Fibroblast of skin of right biceps (primary cell): ENCODE measurements at regions not wholly inside any gene's neighbourhood (a gene's known extent, or its start where the extent isn't known, plus 50 kb on each side); places are given as distances from the start of the nearest gene placed in this dataset.
A peak's percentile ranks its signal among the peaks of the same experiment; 100 is the strongest.

ENCODE experiments used
- DNase-seq: peaks from one replicate; pipeline ENCODE4 v3.0.0-alpha.2; 2013

DNA sequence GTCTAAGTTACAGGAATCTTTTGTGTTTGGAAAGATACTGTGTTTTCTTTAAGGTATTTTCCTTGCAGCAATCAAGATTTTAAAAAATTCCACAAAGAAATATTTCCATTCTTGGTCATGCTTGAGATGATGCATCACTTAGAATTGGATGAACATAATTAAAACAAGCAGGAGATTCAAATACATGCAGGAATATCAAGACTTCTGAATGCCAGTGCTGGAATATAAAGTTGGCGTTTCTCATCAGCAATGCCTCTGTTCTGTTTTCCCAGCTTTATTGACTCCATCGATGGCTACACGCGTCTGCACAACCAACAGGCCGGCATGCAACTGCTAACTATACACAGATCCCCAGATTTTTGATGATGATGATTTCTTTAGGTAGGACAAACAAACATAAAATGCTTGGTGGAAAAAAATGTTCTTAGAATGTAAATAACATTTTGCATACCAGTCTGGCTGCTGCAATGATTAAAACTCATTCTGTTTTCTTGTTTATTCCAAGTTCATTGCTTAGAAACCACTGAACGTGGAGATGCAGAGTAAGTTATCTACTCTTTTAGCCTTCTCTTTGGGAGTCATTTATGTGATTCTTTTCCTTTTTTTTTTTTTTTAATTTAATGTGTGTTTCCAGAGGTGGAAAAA is 91.3 kb upstream of the FAM171A1 start:
- DNase-seq: peak; percentile 86

DNA sequence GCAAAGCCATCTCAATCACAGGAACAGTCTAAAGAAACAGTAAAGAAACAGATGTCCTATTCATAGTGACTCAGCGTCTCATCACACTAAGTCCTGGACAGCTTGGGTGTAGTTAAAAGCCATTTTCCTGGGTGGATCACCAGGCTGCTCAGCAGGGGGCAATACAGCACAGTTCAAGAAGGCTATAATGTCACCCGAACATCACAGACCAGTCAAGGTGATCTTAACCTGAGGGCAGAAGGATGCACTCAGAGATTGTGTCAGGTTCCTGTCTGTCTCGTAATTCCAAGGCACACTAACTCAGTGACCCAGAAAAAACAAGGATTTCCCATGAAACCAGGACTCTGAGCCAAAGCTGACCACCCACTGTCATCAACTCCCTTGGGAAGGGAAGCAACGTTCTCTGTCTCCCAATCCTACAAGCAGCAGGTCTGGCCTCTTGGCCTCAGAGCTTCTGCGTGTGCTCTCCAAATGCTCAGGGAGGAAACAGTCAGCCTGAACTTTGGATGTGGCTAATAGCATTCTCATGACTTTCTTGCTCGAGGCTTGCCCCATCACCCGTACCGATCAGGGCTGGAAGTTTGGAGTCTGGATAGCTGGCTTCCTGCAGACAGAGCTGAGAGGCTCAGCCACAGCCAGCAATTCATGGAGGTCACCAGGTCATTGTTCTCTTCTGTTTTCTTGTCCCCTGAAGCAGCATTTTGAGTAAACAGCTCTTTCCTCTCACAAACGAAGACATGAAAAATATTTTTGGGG is 90.4 kb upstream of the FAM171A1 start:
- DNase-seq: peak; percentile 89

DNA sequence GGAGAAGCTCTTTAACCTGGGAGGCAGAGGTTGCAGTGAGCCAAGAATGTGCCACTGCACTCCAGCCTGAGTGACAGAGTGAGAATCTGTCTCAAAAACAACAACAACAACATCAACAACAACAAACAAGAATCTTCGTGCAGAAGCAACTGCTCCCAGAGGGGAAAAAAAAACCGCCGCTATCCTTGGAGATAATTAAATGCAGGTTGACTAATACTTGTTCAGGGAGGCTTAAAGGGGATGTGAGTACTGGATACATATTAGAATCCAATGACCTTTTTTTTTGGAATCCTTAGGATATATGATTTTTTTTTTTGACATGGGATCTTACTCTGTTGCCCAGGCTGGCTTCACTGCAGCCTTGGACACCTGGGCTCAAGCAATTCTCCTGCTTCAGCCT is 89.6 kb upstream of the FAM171A1 start:
- DNase-seq: peak; percentile 46

DNA sequence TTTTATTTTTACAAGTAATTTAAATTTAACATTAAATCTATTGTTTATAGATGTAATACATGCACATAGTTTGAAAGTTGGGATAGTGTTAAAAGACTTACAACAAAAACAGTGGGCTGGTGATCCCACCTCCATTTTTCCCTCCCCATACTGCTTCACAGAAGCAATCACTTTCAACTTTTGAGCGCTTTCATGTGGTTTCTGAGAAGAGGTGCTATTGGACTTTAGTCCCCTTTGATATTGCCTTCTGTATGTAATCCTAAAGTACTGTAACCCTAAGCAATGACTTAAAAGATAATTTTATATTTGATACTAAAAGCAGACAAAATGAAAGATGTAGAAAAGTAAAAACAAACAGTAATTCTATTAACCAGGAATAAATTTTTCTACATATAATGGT is 88.1 kb upstream of the FAM171A1 start:
- no peak for DNase-seq

DNA sequence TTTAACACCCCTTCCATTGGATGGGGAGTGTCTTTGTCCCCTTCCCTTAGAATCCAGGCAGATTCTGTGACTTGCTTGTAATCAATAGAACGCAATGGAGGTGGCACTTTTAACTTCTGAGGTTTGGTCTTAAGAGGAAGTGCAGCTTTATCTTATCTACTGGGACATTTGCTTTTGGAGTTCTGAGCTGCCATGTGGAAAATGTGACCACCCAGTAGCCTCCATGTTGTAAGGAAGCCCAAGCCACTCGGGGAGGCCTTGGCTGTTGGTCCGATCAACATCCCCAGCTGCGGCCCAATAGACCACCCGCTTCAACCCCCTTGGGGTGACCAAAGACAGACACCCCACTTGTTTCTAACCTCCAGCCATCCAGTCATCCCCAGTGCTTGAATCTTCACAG is 86.3 kb upstream of the FAM171A1 start:
- DNase-seq: no peak

DNA sequence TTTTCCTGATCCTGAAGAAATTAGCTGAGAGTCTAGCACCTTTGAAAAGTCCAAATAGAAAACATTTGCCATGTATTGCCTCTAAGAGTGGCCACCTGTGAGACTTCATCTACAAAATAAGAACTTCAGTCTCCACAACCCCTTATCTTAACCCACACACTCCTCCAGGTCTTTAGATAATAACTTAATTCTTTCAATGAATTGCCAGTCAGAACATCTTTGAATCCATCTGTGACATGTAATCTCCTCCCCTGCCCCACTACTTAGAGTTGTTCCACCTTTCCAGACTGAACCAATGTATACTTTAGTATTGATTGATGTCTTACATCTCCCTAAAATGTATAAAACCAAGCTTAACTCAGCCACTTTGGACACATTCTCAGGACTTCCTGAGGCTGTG is 84.4 kb upstream of the FAM171A1 start:
- DNase-seq: no peak

DNA sequence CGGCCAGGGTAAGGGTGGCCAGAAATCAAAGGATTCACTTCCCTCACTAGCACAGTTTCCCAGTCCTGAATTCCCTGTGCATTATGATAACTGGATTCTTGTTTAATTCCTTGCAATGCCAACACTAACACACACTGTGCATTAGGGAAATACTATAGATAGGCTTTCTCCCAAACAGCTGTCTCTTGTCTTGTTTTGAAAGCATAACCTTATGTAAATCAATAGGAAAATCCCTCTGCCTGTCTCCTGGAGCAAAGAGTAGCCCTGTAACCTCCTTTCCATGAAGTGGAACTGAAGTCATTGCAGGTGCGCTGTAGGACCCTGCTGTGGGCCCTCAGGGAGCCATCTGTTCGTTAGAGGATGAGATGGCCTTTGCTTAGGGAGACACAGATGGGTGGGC is 82.8 kb upstream of the FAM171A1 start:
- DNase-seq: no peak

DNA sequence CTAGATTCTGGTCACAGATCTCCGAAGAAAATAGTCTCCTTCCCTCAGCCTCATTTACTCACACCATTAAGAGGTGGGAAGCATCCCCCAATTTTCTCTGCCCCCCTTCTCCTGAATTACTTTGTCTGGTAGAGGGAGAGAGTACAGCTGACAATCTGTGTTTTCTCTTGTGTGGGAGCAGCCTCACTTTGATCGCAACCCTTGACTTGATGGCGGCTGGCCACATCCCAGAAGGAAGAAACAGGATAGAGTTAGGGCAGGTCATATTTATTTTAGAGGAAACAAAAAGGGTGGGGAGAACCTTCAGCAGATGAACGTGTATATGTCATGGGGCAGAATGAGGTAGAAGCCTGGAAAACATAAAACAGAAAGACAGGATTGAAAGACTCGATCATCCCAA is 82.4 kb upstream of the FAM171A1 start:
- DNase-seq: no peak

DNA sequence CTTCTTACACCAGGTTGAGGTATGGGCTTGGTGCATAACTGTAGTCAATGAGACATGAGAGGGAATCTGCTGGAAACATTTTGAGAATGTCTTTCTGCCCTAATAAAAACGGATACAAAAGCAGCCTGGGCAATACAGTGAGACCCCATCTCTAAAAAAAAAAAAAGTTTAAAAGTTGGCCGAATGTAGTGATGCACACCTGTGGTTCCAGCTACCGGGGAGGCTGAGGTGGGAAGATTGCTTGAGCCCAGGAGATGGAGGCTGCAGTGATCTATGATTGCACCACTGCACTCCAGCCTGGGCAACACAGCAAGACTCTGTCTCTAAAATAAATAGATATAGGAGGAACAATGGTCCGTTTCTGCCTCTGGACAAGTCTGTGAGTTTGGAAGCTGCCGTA is 81.5 kb upstream of the FAM171A1 start:
- DNase-seq: no peak

DNA sequence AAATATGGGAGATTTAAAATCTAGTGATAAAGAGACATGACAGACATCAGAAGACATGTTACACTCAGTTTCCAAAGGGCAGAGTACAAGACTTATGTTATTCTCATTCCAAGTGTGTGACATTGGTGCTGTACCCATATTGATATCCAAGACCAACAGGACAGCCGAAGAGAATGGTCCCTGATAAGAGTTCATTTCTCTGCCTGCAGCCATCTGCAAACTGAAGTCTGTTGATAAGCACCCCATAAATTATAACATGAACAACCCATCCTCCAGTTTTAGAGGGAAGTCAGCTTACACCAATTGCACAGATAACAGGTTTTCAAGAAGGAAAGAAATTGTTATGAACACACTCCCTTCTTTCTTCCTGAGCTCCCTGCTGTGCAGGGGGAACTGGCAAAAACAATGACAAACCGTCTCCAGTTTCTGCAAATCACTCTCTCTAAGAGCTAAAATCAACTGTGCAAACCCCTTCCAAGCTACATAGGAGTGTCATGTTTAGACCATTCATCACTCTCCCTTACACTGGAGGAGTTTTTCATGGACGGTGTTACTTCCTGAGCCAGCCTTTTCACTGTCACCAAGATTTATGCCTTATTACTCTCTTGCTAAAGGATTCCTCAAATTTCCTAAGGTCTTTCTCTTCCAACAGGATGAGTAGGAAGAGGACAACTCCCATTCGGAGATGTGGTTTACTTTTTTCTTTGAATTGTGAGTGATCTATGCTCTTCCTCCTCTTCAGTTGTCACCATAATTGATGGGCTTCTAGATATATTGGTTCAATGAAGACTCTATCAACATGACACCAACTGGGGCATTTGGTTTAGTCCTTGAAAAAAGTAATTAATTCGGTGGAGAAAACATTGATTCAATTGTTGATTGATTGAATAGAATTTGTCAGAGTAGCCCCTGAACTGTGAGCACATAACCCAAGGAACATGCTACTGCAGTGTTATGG is 80.3 kb upstream of the FAM171A1 start:
- DNase-seq: peak; percentile 55

DNA sequence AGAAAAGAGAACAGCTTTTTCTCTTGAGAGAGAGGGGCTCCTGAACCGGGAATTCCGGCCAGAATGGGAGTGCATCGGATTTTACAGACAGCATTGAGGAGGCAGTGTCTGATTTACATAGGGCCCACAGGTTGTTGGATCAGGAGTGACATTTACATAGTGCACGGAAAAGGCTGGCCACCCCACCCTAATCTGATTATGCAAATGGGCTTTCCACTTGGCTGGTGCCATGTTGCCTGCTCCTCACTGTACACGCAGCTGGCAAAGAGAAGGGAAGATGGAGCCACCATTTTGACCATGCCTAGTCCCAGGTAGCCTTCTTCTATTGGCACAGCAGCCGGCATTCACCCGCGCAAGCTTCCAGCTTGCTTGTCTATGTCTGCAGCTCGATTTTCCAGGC is 77.5 kb upstream of the FAM171A1 start:
- no peak for DNase-seq

DNA sequence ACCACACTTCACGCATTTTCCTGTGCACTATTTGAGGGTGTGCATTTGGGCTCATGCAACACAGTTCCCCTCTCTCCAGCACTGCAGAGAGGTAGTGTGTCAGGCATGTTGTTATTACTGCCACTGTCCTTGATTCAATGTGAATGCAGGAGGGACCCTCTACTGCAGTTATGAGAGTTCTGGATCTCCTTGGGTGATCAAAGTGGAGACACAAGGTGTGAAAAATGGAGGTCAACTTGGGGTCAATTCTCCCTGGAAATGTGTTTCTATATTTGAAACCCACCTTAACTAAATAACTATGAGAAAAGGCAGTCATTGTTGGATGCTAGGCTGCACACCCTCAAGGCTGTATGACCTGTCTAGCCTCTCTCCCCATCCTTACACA is 73.9 kb upstream of the FAM171A1 start:
- no peak for DNase-seq

DNA sequence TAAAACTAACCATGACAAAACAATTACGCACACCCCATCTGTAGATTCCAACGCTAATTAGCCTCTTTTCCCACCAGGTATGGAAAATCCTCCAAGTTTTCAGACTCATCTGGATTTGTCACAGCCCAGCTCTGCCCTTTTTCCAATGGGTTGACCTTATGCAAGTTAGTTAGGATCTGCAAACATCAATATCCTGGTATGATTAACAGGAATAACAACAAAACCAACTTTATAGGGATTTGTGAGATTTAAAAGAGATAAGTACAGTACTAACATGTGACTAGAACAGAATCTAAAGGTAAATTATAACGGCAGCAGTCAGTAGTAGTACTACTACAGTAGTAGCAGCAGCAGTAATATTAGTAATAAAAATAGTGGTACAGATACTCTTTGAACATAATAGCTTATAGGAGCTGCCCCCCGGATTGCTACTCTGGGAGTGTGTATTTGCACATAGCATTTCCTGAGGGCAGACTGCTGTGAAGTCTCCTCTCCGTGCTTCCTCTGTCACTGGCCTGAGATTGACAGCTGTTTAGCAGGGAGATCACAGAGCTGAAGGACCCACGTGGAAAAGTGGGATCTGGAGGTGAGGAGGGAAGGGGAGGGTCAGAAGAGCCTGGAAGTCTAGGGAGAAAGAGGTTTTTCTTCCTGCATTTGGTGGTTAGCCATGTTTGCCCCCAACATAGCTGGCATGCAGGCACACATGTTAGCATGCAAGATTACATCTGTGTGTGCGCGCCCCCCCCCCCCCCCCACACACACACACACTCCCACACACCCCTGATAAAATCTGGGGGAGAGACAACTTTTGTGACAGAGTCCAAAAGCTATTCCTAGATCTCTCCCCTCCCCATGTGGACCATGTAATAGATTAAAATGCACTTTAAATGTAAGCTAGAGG is 73.3 kb upstream of the FAM171A1 start:
- DNase-seq: no peak

DNA sequence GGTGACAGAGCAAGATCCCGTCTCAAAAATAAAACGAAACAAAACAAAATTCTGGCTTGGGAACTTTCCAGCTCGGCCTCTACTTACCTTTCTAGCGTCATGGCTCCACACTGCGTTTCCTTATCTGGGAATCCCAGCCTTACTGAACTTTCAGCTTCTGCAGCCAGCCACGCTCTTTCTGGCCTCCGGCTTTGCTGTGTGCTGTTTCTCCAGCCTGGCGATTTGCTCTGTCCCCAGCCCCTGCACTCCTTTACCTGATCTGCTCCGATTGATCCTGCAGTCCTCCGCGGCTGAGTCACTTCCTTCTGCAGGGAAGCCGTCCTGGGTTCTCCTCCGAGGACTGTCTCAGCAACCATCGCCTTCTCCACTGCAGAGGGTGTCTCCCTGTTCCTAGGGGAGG is 71.0 kb upstream of the FAM171A1 start:
- DNase-seq: no peak

DNA sequence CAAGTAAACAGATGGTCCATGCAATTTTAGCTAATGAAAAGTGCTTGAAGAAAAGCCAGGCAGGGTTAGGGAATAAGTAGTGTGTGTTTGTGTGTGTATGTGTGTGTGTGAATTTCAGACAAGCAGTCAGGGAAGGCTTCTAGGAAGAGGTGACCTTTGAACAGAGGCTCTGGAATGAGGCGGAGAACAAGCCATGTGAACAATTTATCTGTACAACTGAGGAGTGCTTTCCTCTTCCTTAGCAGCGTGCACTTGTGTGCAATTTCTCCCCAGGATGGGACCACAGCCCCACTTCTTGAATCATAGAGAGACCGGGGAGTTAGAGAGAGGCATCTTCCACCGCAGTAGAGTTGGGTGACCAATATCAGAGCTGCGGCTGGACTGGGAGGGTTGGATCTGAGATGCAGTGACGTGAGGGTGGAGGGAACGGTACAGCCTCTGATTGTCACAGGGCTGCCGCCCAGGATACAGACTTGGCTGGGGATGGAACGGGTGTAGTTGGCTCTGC is 69.2 kb upstream of the FAM171A1 start:
- DNase-seq: no peak

DNA sequence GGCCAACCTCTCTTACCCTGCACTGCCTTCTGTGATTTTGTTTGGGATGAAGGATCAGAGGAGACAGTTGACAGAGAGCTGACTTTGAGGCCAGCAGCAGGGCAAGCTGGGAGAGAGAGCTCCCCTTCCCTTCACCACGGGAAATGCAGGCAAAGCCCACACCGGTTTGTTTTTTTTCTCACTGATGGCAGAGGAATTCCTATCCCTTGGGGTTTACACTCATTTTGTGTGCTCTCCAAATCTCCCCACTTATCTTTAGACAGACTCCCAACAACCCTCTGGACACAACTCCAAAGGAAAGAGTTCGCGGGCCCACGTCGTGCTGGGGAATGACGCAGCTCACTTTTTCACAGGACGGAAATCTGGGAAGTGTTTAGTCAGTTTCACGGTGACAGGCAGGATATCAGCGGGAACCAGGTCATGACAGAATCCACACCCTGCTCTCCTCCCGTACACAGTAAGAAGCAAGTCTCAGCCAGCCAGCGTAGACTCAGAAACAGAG is 68.3 kb upstream of the FAM171A1 start:
- DNase-seq: peak; percentile 76

DNA sequence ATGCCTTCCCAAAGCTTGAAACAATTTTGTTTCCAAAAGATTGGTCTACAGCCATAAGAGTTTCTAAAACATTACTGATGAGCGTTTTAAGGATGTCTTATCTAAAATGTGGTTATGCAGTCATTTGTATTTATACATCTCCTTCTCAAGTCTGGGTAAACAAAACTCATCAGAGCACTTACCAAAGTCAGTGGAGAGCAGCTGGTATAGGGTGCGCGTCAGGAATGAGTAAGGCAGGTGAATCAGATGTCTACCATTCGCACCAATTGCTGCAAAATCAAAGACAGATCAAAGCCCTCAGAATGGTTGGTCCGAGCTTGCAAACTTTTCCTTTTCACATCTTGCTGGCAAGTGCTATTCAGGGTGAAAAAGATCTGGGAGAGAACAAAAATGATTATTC is 65.6 kb upstream of the FAM171A1 start:
- peak; percentile 40 for DNase-seq

DNA sequence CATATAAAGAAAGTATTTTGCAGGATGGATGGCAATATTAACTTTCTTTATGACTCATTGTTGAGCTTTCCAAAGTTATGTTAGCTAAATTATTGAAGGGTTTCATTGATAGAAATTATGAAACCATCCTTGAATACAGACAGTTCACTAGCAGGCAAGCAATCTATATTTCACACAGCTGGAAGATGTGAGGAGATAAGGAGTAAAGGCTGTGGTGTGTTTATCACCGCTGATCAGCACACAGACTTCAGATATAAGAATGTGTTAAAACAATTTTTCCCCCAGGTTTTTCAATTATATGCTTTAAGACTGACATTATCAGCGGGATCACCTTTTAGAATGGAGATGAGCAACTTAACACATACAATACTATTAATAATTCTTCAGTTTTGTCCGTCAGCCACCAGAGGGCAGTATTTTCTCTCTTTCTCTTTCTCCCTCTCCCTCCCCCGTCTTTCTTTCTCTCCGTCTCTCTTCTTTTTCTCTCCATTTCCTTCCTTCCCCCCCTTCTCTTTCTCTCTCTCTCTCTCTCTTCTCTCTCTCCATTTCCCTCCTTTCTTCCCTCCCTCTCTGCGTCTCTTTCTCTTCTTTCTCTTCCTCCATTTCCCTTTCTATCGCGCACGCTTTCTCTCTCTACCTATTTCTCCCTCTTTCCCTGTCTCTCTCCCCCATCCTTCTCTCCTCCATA is 62.9 kb upstream of the FAM171A1 start:
- DNase-seq: peak; percentile 62

DNA sequence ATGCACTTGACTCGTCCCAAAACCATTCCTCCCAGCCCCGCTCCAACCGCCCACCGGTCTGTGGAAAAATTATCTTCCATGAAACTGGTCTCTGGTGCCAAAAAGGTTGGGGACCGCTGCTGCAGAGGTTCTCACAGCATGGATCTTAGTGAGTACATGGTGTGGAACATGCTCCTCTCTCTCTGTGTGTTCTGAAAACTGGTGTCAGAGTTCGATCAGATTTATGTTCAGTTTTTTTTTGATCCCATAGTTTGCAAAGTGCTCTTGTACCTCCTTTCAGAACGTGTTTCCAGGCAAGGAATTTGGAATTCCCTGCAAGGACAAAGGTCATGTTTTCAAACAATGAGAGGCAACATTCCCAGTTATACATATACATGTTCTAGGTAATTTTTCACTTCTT is 61.2 kb upstream of the FAM171A1 start:
- no peak for DNase-seq

DNA sequence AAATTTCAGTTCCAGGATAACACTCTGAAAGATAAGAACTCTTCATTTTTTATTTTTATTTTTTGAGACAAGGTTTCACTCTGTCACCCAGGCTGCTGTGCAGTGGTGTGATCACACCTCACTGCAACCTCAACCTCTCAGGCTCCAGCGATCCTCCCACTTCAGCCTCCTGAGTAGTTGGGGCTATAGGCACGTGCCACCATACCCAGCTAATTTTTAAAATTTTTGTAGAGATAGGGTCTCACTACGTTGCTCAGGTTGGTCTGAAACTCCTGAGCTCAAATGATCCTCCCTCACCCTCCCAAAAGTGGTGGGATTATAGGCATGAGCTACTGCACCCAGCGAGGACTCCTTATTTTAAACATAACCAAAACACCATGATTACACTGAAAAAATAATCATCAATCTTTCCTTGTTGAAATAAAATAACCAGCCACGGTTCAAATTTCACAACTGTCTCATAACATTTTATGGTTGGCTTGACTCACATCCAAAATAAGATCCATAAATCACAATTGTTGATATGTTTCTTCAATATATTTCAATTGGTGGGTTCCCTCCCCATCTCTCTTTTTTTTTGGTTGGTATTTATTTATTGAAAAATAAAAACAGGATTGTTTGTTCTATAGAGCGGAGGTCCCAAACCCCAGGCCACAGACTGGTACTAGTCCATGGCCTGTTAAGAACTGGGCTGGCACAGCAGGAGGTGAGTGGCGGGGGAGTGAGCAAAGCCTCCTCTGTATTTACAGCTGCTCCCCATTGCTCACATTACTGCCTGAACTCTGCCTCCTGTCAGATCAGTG is 60.1 kb upstream of the FAM171A1 start:
- DNase-seq: peak; percentile 19

DNA sequence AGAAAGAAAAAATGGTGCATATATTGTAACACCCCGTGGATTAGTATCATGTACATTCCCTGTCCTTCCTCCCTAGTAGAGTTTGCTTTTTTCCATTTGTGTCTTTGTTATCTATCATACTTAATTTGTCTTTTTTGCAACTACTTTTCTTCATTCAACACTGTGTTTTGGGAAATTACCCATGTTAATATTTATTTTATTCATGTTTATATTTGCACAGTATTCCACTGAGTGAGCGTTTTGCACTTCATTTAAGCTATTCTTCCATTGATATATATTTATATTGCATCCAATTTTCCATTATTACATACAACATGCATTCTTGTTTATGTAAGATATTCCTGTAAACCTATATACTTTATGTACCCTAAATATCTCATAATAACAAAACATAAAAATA is 57.6 kb upstream of the FAM171A1 start:
- no peak for DNase-seq
